Adrenal gland (tissue), 9 donors: ENCODE measurements at regions not wholly inside any gene's neighbourhood (a gene's known extent, or its start where the extent isn't known, plus 50 kb on each side); places are given as distances from the start of the nearest gene placed in this dataset.

Experiments used
- DNase-seq, 7 donors: peaks; one replicate each; pipeline ENCODE4 v3.0.0-alpha.2; 2019 to 2020
- H3K27ac ChIP-seq, 5 donors: fragments of 200-600 bp; sonication (generic) in 4 of 5; 1 replicate in 3 of 5; 2 replicates in 2 of 5; pipeline versions ENCODE4 v1.5.1 to v1.8.0; 2016 to 2020; ENCODE audit warnings: mild to moderate bottlenecking in 1 of 5
- H3K27me3 ChIP-seq: fragments of 200-600 bp; 2 replicates; pipeline ENCODE4 v1.8.0; 2021
- H3K36me3 ChIP-seq, 2 donors: fragments of 200-600 bp; replicated peaks in 1 of 2; 1 replicate in 1 of 2; 2 replicates in 1 of 2; pipeline versions ENCODE4 v1.5.1 to v1.8.0; 2018 to 2022
- H3K4me1 ChIP-seq, 2 donors: fragments of 200-600 bp; replicated peaks in 1 of 2; 1 replicate in 1 of 2; 2 replicates in 1 of 2; pipeline versions ENCODE4 v1.5.1 to v1.8.0; 2018 to 2021
- H3K4me3 ChIP-seq, 4 donors: fragments of 200-600 bp; sonication (generic) in 3 of 4; one replicate each; pipeline ENCODE4 v1.5.1; 2016 to 2018
- H3K9me3 ChIP-seq, 3 donors: fragments of 200-600 bp; sonication (generic) in 1 of 3; replicated peaks in 1 of 3; 1 replicate in 2 of 3; 2 replicates in 1 of 3; pipeline versions ENCODE4 v1.5.1 to v1.8.0; 2016 to 2021
- POLR2A ChIP-seq, 2 donors: fragments of 450-650 bp; IDR thresholded peaks; one replicate each; pipeline ENCODE4 v1.6.1; 2017; ENCODE audit warnings: antibody characterized with exemption in 2 of 2, mild to moderate bottlenecking in 2 of 2, moderate library complexity in 1 of 2
- WGBS, 4 donors: extraction: QIAGEN DNeasy Blood & Tissue Kit in 2 of 4; methylation state at CpG; one replicate each; pipeline versions ENCODE4 v1.1.5 to v1.1.7; 2013 to 2017; 5-methylcytosine and 5-hydroxymethylcytosine counted together
- intact Hi-C, 2 donors: fragments of 100-400 bp; cut with DNase I; formaldehyde crosslinking; loops; one replicate each; pipeline versions ENCODE4 v1.14.1 to v1.15.0; 2022 to 2023
- TF ChIP-seq, protein P1 (sequence below), 6 experiments: fragments of 450-650 bp in 4 of 6; fragments of 200-600 bp in 2 of 6; sonication (generic) in 1 of 6; IDR thresholded peaks; 1 replicate in 5 of 6; 2 replicates in 1 of 6; pipeline versions ENCODE4 v1.5.1 to v1.8.0; 2016 to 2021; ENCODE audit warnings: antibody characterized with exemption in 6 of 6, mild to moderate bottlenecking in 2 of 6, moderate library complexity in 1 of 6
- donor health status: healthy with polysubstance abuse.
- donor health status: Bipolar disorder and iron deficiency.
- donor health status: DM: yes; HTN: yes; CAD: no.
- donor health status: DM: no; HTN: no; CAD: no.
- donor health status: DM: no; HTN: no; CAD: no.

GRCh38 chr20:6397115-6397514 lies 274.3 kb upstream of the FERMT1 start:
- Histone ChIP-seq H3K27me3 (peaks cover 4% of the 10 kb centered on the region), H3K27ac (no peak overlapping the region), H3K36me3 (no peaks in the 10 kb centered on the region), H3K4me3 (no peak overlapping the region), H3K9me3 (no peaks in the 10 kb centered on the region), H3K4me1 (no peaks in the 10 kb centered on the region)
- WGBS, 4 donors: 69 to 94% (median 74%) methylated on average over 2 of the region's 2 CpGs
- no peak for DNase-seq
- TF ChIP-seq, protein P1, sequence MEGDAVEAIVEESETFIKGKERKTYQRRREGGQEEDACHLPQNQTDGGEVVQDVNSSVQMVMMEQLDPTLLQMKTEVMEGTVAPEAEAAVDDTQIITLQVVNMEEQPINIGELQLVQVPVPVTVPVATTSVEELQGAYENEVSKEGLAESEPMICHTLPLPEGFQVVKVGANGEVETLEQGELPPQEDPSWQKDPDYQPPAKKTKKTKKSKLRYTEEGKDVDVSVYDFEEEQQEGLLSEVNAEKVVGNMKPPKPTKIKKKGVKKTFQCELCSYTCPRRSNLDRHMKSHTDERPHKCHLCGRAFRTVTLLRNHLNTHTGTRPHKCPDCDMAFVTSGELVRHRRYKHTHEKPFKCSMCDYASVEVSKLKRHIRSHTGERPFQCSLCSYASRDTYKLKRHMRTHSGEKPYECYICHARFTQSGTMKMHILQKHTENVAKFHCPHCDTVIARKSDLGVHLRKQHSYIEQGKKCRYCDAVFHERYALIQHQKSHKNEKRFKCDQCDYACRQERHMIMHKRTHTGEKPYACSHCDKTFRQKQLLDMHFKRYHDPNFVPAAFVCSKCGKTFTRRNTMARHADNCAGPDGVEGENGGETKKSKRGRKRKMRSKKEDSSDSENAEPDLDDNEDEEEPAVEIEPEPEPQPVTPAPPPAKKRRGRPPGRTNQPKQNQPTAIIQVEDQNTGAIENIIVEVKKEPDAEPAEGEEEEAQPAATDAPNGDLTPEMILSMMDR (IDR thresholded peaks at IDR 0.05): no peak
- TF ChIP-seq POLR2A (IDR thresholded peaks at IDR 0.05): no peak
- intact Hi-C loops: no loop called here

- H3K4me3 ChIP-seq: no peak overlapping the region
- H3K36me3 ChIP-seq: no peaks in the 10 kb centered on the region
- peaks cover 4% of the 10 kb centered on the region for H3K27me3 ChIP-seq
- no peaks in the 10 kb centered on the region for H3K4me1 ChIP-seq
- no peaks in the 10 kb centered on the region for H3K9me3 ChIP-seq
- no peak for TF ChIP-seq POLR2A (IDR thresholded peaks at IDR 0.05)
- TF ChIP-seq, protein P1 (IDR thresholded peaks at IDR 0.05): no peak
- no peak for DNase-seq
- no peak overlapping the region for H3K27ac ChIP-seq
- WGBS, 4 donors: 0 to 35% (median 1%) methylated on average over 2 of the region's 2 CpGs
- intact Hi-C loops: no loop called here
These were observed 272.9 kb upstream of the FERMT1 start for GRCh38 chr20:6395695-6396094.

DNA sequence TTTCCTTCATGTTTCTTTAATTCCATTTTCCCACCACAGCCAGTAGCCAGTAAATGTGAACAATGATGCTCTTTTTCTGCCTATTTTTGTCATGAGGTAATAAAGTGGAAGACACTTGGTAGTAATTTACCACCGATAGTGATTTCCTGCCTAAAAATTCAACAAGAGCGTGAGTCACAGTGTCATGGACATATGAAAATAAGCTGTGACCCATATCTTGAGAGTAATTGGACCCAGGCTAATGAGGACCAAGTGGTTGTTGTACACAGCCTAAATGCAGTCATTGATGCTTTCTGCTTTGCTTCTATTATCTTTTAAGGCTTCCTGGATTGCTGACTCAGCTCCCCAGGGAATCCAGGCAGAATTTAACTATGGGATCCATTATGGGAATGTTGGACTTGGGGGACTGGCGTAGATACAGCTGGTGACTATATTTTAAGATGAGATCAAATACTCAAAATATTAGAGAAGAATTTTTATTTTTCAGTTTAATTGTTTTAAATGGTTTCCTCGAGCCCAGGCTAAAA lies 265.9 kb upstream of the FERMT1 start:
- Histone ChIP-seq H3K4me3 (no peak overlapping the region), H3K36me3 (no peaks in the 10 kb centered on the region), H3K9me3 (no peaks in the 10 kb centered on the region), H3K27ac (no peak overlapping the region), H3K27me3 (no peaks in the 10 kb centered on the region), H3K4me1 (no peaks in the 10 kb centered on the region)
- no peak for DNase-seq
- WGBS, 4 donors: 59 to 67% (median 62%) methylated on average over 4 of the region's 4 CpGs
- intact Hi-C loops: no loop called here
- no peak for TF ChIP-seq POLR2A (IDR thresholded peaks at IDR 0.05)
- TF ChIP-seq, protein P1 (IDR thresholded peaks at IDR 0.05): no peak

DNA sequence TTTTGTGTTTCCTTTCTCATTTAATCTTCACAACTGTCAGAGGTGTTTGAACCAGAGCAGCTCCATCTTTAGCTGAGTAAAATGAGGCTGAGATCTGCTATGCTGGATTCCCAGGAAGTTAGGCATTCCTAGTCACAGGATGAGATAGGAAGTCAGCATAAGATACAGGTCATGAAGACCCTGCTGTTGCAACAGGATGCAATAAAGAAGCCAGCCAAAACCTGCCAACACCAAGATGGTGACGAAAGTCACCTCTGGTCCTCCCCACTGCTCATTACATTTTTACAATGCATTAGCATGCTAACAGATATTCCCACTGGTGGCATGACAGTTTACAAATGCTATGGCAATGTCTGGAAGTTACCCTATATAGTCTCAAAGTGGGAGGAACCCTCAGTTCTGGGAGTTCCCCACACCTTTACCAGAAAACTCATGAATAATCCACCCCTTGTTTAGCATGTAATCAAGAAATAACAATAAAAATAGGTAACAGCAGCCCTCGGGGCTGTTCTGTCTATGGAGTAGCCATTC lies 262.2 kb upstream of the FERMT1 start:
- TF ChIP-seq, protein P1 (IDR thresholded peaks at IDR 0.05): no peak
- no peak for TF ChIP-seq POLR2A (IDR thresholded peaks at IDR 0.05)
- H3K36me3 ChIP-seq: no peaks in the 10 kb centered on the region
- H3K27me3 ChIP-seq: no peaks in the 10 kb centered on the region
- intact Hi-C loops: no loop called here
- no peaks in the 10 kb centered on the region for H3K9me3 ChIP-seq
- no peak overlapping the region for H3K4me3 ChIP-seq
- DNase-seq: no peak
- no peaks in the 10 kb centered on the region for H3K4me1 ChIP-seq
- 68 to 89% (median 76%) methylated on average over 2 of the region's 2 CpGs for WGBS, 4 donors
- no peak overlapping the region for H3K27ac ChIP-seq
